ENCODE measurements at regions not wholly inside any gene's neighbourhood (a gene's known extent, or its start where the extent isn't known, plus 50 kb on each side); places are given as distances from the start of the nearest gene placed in this dataset.

DNA sequence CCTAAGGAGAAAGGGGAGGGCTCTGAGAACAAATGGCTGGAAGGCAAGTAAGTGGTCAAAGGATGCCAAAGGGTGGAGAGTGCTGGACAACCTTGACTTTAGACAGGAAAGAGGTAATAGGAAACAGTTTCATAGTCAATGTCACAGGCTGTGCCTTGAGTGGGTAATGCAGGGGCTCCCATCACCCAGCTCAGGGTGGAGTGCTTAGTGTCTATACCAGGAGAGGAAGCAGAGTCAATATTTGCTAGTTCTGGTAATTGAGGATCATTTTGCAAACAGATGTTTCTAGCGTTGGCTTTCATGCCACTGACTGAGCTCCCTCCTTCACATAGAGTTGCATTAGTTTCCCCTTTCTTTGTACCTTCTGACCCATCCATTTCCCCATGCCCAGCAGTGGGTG is 64.6 kb upstream of the KL start:
- DNase-seq (ENCODE audit: low read depth): no peak
- no peak overlapping the region for H3K4me3 ChIP-seq (ENCODE audit: low read depth, low read length)
- TF ChIP-seq POLR2A (IDR thresholded peaks at IDR 0.05; ENCODE audit: extremely low read depth, insufficient read length): no peak
- TF ChIP-seq MYC (IDR thresholded peaks at IDR 0.05; ENCODE audit: low read depth, low read length): no peak
- no peak for TF ChIP-seq MAX (IDR thresholded peaks at IDR 0.05; ENCODE audit: low read depth, low read length)
- TF ChIP-seq CTCF (IDR thresholded peaks at IDR 0.05; ENCODE audit: low read depth, low read length): no peak

DNA sequence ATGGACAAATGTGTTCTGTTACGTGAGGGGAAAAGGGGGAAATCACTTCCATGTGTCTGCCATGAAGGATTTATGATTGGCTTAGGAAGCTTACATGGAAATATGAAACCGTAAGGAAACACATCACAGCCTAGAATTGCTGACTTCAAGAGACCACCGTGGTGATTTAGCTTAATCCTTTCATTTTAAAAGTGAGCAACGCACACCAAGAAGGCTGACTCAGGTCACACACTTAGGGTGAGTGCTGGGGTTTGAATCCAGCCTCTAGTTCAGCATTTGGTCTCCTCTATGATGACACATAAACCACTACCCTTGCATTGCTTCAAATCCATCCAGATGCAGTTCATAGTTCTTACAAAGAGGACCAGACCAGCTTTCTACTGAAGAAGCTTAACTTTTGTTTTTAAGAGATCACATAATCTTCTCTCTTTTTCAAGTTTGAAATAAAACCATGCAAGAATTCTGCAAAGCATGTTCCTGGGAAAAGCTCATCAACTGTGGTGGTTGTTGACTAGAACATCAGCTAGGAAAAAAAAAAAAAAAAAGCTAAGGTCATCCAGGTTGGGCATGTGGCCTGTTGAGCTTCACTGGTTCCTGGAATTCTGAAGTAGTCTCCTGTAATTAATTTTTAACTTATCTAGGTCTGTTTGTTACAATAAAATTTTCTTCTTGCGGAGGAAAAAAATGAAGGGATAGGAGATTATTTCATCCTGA is 60.2 kb upstream of the KL start:
- no peak overlapping the region for H3K4me3 ChIP-seq (ENCODE audit: low read depth, low read length)
- no peak for DNase-seq (ENCODE audit: low read depth)
- no peak for TF ChIP-seq MAX (IDR thresholded peaks at IDR 0.05; ENCODE audit: low read depth, low read length)
- no peak for TF ChIP-seq MYC (IDR thresholded peaks at IDR 0.05; ENCODE audit: low read depth, low read length)
- no peak for TF ChIP-seq CTCF (IDR thresholded peaks at IDR 0.05; ENCODE audit: low read depth, low read length)
- no peak for TF ChIP-seq POLR2A (IDR thresholded peaks at IDR 0.05; ENCODE audit: extremely low read depth, insufficient read length)

DNA sequence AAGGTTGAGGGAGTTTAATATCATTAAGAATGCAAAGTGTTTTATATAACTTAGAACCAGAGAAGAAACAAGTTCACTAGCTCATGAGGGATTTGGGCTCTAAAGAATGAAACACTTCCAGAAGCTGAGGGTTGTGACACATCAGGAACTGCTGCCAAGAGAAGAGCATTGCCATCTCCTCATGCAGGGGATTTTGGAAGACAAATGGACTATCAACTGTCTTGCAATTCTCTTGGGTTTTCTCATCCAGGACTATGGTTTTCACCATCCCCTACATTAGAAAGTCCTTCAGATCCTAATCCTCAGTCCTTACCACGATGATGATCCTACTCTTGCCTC is 59.7 kb upstream of the KL start:
- no peak for DNase-seq (ENCODE audit: low read depth)
- H3K4me3 ChIP-seq (ENCODE audit: low read depth, low read length): no peak overlapping the region
- TF ChIP-seq CTCF (IDR thresholded peaks at IDR 0.05; ENCODE audit: low read depth, low read length) (no peak), MYC (IDR thresholded peaks at IDR 0.05; ENCODE audit: low read depth, low read length) (no peak), POLR2A (IDR thresholded peaks at IDR 0.05; ENCODE audit: extremely low read depth, insufficient read length) (no peak), MAX (IDR thresholded peaks at IDR 0.05; ENCODE audit: low read depth, low read length) (no peak)

DNA sequence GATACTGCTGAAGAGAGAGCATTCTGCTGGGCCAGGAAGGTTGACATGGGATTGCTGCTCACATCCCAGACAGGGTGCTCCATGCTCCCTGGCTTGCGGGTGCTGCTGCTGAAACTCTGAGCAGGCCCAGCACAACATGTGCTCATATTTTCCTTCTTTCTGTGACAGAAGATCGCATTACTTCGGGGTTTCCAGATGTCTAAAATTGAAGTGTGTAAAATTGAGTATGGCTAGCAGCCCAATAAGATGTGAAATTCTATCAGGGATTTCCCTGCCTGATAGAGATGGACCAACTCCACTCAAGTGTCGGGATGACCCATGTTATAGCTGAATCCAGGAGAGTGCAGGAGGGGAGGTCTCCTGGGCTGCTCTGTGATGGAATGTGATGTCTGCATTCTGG is 55.6 kb upstream of the KL start:
- no peak for DNase-seq (ENCODE audit: low read depth)
- no peak overlapping the region for H3K4me3 ChIP-seq (ENCODE audit: low read depth, low read length)
- TF ChIP-seq CTCF (IDR thresholded peaks at IDR 0.05; ENCODE audit: low read depth, low read length) (no peak), POLR2A (IDR thresholded peaks at IDR 0.05; ENCODE audit: extremely low read depth, insufficient read length) (no peak), MAX (IDR thresholded peaks at IDR 0.05; ENCODE audit: low read depth, low read length) (no peak), MYC (IDR thresholded peaks at IDR 0.05; ENCODE audit: low read depth, low read length) (no peak)

DNA sequence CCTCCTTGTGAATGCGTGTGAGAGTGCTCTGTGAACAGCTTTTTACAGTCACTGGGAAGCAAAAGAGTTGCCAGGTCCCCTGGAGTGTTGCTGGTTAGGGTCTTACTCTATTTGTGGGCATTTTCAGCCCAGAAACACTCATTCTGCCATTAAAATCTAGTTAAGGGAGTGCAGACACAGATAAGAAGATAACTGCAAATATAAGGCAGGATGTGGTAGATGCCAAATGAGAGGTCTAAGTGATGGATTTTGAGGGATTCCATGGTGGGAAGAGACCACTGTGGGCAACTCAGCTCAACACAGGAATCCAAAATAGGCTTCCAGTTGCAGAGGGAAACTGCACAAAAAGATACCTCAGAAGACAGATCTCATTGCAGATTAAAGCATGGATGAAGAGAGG is 54.5 kb upstream of the KL start:
- TF ChIP-seq POLR2A (IDR thresholded peaks at IDR 0.05; ENCODE audit: extremely low read depth, insufficient read length): no peak
- no peak for DNase-seq (ENCODE audit: low read depth)
- H3K4me3 ChIP-seq (ENCODE audit: low read depth, low read length): no peak overlapping the region

DNA sequence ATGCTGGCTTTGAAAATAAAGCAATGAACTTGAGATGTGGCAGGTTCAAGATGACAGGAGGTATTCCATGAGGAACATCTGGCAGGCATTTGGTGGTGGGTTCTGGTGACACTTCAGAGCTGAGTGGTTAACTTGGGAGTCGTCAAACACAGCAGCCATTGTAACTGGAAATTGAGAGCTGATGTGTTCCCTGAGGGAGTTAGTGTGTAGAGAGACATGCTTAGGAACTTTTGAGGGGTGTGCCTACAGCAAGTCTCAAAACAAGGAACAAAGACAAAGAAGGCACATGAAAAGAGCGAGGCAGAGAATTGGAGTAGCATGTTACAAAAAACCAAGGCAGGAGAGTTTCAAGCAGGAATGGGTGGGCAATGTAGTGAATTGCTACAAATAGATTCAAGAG is 53.9 kb upstream of the KL start:
- no peak overlapping the region for H3K4me3 ChIP-seq (ENCODE audit: low read depth, low read length)
- TF ChIP-seq POLR2A (IDR thresholded peaks at IDR 0.05; ENCODE audit: extremely low read depth, insufficient read length): no peak
- DNase-seq (ENCODE audit: low read depth): no peak

DNA sequence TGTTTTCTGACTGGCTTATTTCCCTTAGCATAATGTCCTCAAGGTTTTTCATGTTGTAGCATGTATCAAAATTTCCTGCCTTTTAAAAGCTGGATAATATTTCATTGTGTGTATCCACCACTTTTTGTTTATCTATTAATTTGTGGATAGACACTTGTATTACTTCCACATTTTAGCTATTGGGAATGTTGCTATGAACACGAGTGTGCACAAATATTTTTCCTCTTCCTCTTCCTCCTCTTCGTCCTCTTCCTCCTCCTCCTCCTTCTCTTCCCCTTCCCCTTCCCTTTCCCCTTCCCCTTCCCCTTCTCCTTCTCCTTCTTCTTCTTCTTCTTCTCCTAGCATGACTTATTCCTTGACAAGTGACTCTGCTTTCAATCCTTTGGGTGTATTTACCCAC is 51.2 kb upstream of the KL start:
- DNase-seq (ENCODE audit: low read depth): no peak
- TF ChIP-seq CTCF (IDR thresholded peaks at IDR 0.05; ENCODE audit: low read depth, low read length): no peak
- no peak for TF ChIP-seq MAX (IDR thresholded peaks at IDR 0.05; ENCODE audit: low read depth, low read length)
- TF ChIP-seq POLR2A (IDR thresholded peaks at IDR 0.05; ENCODE audit: extremely low read depth, insufficient read length): no peak
- TF ChIP-seq MYC (IDR thresholded peaks at IDR 0.05; ENCODE audit: low read depth, low read length): no peak
- H3K4me3 ChIP-seq (ENCODE audit: low read depth, low read length): no peak overlapping the region

All from NB4 (cell line).